ENCODE measurements at regions not wholly inside any gene's neighbourhood (a gene's known extent, or its start where the extent isn't known, plus 50 kb on each side); places are given as distances from the start of the nearest gene placed in this dataset.

GRCh38 chr22:49307481-49307830 lies 520.2 kb downstream of the BRD1 start:
- TF ChIP-seq CTCF (IDR thresholded peaks at IDR 0.05; ENCODE audit: low read depth, low read length), result no peak
- DNase-seq (ENCODE audit: extremely low read depth, low read depth), result no peak

- DNase-seq (ENCODE audit: extremely low read depth, low read depth), result no peak
- no peak for TF ChIP-seq CTCF (IDR thresholded peaks at IDR 0.05; ENCODE audit: low read depth, low read length)
Measured at GRCh38 chr22:49306632-49307480, 520.8 kb downstream of the BRD1 start.

- TF ChIP-seq CTCF (IDR thresholded peaks at IDR 0.05; ENCODE audit: low read depth, low read length), result no peak
- DNase-seq (ENCODE audit: extremely low read depth, low read depth), result no peak
Measured at GRCh38 chr22:49305966-49306631, 521.6 kb downstream of the BRD1 start.

- TF ChIP-seq CTCF (IDR thresholded peaks at IDR 0.05; ENCODE audit: low read depth, low read length), result no peak; the same call in 1 of the 2 replicates
- DNase-seq (ENCODE audit: extremely low read depth, low read depth), result no peak
Measured at GRCh38 chr22:49305214-49305965, 522.3 kb downstream of the BRD1 start.

- DNase-seq (ENCODE audit: extremely low read depth, low read depth), result no peak
- no peak for TF ChIP-seq CTCF (IDR thresholded peaks at IDR 0.05; ENCODE audit: low read depth, low read length)
Measured at GRCh38 chr22:49303781-49304461, 523.8 kb downstream of the BRD1 start.

GRCh38 chr22:49303061-49303735 lies 524.5 kb downstream of the BRD1 start:
- TF ChIP-seq CTCF (IDR thresholded peaks at IDR 0.05; ENCODE audit: low read depth, low read length), result no peak
- DNase-seq (ENCODE audit: extremely low read depth, low read depth), result no peak
